Suprapubic skin (tissue), 3 donors: ENCODE measurements at regions not wholly inside any gene's neighbourhood (a gene's known extent, or its start where the extent isn't known, plus 50 kb on each side); places are given as distances from the start of the nearest gene placed in this dataset.

Source experiments
- POLR2A ChIP-seq, 2 donors: fragments of 450-650 bp; IDR thresholded peaks; one replicate each; pipeline ENCODE4 v1.6.1; 2017; ENCODE audit warnings: antibody characterized with exemption in 2 of 2, mild to moderate bottlenecking in 2 of 2, moderate library complexity in 2 of 2
- TF ChIP-seq, protein P1 (sequence below), 2 donors: fragments of 200-600 bp in 1 of 2; fragments of 450-650 bp in 1 of 2; sonication (generic) in 1 of 2; IDR thresholded peaks; one replicate each; pipeline ENCODE4 v1.5.1; 2016 to 2019; ENCODE audit warnings: antibody characterized with exemption in 2 of 2, mild to moderate bottlenecking in 1 of 2, moderate library complexity in 1 of 2

DNA sequence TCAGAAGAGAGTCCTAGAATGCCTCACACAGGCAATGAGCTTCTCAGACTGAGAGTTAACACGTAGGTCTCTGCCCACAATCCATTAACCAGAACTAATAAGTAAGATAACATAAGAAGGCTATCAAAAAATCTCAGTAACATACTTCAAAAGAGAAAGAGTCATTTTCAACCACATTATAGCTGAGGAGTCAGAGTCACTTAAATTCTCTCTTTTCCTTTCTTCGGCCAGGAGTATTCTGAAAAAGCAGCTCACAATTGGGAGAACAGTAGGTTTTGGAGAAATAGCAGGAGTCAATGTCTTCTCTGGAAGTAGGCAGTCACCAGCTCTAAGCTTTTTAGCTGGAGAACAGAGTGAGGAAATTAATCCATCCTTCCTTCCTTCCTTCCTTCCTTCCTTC lies 1364.4 kb upstream of the NXPH2 start:
- TF ChIP-seq, protein P1, sequence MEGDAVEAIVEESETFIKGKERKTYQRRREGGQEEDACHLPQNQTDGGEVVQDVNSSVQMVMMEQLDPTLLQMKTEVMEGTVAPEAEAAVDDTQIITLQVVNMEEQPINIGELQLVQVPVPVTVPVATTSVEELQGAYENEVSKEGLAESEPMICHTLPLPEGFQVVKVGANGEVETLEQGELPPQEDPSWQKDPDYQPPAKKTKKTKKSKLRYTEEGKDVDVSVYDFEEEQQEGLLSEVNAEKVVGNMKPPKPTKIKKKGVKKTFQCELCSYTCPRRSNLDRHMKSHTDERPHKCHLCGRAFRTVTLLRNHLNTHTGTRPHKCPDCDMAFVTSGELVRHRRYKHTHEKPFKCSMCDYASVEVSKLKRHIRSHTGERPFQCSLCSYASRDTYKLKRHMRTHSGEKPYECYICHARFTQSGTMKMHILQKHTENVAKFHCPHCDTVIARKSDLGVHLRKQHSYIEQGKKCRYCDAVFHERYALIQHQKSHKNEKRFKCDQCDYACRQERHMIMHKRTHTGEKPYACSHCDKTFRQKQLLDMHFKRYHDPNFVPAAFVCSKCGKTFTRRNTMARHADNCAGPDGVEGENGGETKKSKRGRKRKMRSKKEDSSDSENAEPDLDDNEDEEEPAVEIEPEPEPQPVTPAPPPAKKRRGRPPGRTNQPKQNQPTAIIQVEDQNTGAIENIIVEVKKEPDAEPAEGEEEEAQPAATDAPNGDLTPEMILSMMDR (IDR thresholded peaks at IDR 0.05): no peak
- no peak for TF ChIP-seq POLR2A (IDR thresholded peaks at IDR 0.05)
